ENCODE measurements at regions not wholly inside any gene's neighbourhood (a gene's known extent, or its start where the extent isn't known, plus 50 kb on each side); places are given as distances from the start of the nearest gene placed in this dataset.

- POLR2A ChIA-PET (ENCODE audit: low non-redundant PET), result no interaction called here
- Histone ChIP-seq H3K36me3 (ENCODE audit: insufficient read depth, low read length, poor library complexity, severe bottlenecking) (no peaks in the 10 kb centered on the region), H3K27ac (ENCODE audit: low read depth, low read length, poor library complexity, severe bottlenecking) (no peak overlapping the region), H3K4me3 (ENCODE audit: low read depth, low read length, poor library complexity, severe bottlenecking) (no peak overlapping the region), H3K9me3 (ENCODE audit: low read depth, low read length, poor library complexity, severe bottlenecking) (peaks cover 8% of the 10 kb centered on the region), H3K4me1 (ENCODE audit: insufficient read depth, low read length, poor library complexity, severe bottlenecking) (no peaks in the 10 kb centered on the region), H3K27me3 (replicated peaks; ENCODE audit: insufficient read depth, low read depth, low read length, poor library complexity) (no peaks in the 10 kb centered on the region)
- CTCF ChIA-PET, result no interaction called here
- DNase-seq (ENCODE audit: low spot score), result no peak
- intact Hi-C loops (cut with micrococcal nuclease; ENCODE audit: unreplicated experiment), result no loop called here
- TF ChIP-seq EZH2 (IDR thresholded peaks at IDR 0.05; ENCODE audit: borderline replicate concordance, low read depth, low read length, poor library complexity, severe bottlenecking) (no peak), CTCF (conservative IDR thresholded peaks at IDR 0.05; ENCODE audit: low read depth, low read length) (no peak)
- no TSS peak for BruUV-seq (replicated peaks)
Observed at GRCh38 chr3:164467007-164467406, 611.3 kb downstream of the SI start.

GRCh38 chr3:164465172-164465571 is 613.1 kb downstream of the SI start:
- no peaks in the 10 kb centered on the region for H3K36me3 ChIP-seq (ENCODE audit: insufficient read depth, low read length, poor library complexity, severe bottlenecking)
- no peak for DNase-seq (ENCODE audit: low spot score)
- H3K4me1 ChIP-seq (ENCODE audit: insufficient read depth, low read length, poor library complexity, severe bottlenecking), result peaks cover 3% of the 10 kb centered on the region
- ChIA-PET CTCF (no interaction called here), POLR2A (ENCODE audit: low non-redundant PET) (no interaction called here)
- H3K4me3 ChIP-seq (ENCODE audit: low read depth, low read length, poor library complexity, severe bottlenecking), result no peak overlapping the region
- BruUV-seq (replicated peaks), result no TSS peak
- no peak overlapping the region for H3K27ac ChIP-seq (ENCODE audit: low read depth, low read length, poor library complexity, severe bottlenecking)
- intact Hi-C loops (cut with micrococcal nuclease; ENCODE audit: unreplicated experiment), result no loop called here
- peaks cover 8% of the 10 kb centered on the region for H3K9me3 ChIP-seq (ENCODE audit: low read depth, low read length, poor library complexity, severe bottlenecking)
- TF ChIP-seq EZH2 (IDR thresholded peaks at IDR 0.05; ENCODE audit: borderline replicate concordance, low read depth, low read length, poor library complexity, severe bottlenecking), result no peak
- TF ChIP-seq CTCF (conservative IDR thresholded peaks at IDR 0.05; ENCODE audit: low read depth, low read length), result no peak
- H3K27me3 ChIP-seq (replicated peaks; ENCODE audit: insufficient read depth, low read depth, low read length, poor library complexity), result no peaks in the 10 kb centered on the region

DNA sequence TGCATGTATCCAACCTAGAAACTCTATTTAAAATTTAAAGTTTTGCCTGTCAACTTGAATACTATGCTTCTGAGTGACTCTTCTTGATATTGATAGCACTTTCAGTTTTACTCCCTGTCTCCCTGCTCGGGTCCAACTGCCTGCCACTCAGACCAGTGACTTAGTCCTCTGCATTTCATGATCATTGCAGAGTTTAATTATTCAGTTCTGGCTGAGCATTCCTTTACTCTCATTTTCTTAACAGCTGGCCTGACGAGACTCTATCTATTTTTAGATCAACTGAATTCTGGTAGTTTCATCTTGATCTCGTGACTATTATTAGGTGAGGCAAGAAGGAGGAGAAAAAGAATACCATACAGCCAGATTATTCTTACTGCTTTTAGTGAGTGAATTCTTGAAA is 617.4 kb downstream of the SI start:
- Histone ChIP-seq H3K27ac (ENCODE audit: low read depth, low read length, poor library complexity, severe bottlenecking) (no peak overlapping the region), H3K27me3 (replicated peaks; ENCODE audit: insufficient read depth, low read depth, low read length, poor library complexity) (no peaks in the 10 kb centered on the region), H3K4me1 (ENCODE audit: insufficient read depth, low read length, poor library complexity, severe bottlenecking) (peaks cover 3% of the 10 kb centered on the region), H3K9me3 (ENCODE audit: low read depth, low read length, poor library complexity, severe bottlenecking) (no peaks in the 10 kb centered on the region), H3K4me3 (ENCODE audit: low read depth, low read length, poor library complexity, severe bottlenecking) (no peak overlapping the region), H3K36me3 (ENCODE audit: insufficient read depth, low read length, poor library complexity, severe bottlenecking) (no peaks in the 10 kb centered on the region)
- TF ChIP-seq CTCF (conservative IDR thresholded peaks at IDR 0.05; ENCODE audit: low read depth, low read length), result no peak
- TF ChIP-seq EZH2 (IDR thresholded peaks at IDR 0.05; ENCODE audit: borderline replicate concordance, low read depth, low read length, poor library complexity, severe bottlenecking), result no peak
- no TSS peak for BruUV-seq (replicated peaks)
- ChIA-PET POLR2A (ENCODE audit: low non-redundant PET) (no interaction called here), CTCF (no interaction called here)
- peak; percentile 4 for DNase-seq (ENCODE audit: low spot score)
- intact Hi-C loops (cut with micrococcal nuclease; ENCODE audit: unreplicated experiment), result no loop called here

All from A673 (cell line).